ENCODE measurements at regions not wholly inside any gene's neighbourhood (a gene's known extent, or its start where the extent isn't known, plus 50 kb on each side); places are given as distances from the start of the nearest gene placed in this dataset.

DNA sequence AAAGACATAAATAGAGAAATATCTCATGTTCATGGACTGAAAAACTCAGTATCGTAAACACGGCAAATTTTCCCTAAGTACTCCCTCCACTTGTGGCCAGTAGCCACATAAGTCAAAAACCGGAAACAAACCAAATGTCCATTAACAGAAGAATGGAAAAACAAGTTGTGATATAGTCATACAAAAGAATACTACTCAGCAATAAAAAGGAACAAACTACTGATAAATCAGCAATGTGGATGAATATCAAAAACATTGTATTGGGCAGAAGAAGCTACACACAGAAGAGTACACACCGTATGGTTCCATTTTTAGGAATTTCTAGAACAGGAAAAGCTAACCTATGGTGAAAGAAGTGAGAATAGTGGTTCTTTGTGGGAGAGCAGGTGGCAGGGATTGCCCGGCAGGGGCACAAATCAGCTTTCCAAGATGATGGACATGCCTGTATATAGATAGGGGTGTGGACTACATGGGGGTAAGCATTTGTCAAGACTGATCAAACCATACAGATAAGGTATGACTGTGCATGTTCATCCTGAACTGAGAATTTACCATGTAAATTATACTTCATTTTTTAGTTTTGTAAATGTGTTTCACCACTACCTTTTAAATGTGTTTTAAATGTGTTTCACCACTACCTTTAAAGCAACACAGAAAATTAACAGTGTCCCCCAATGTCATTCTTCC lies 172.8 kb upstream of the CDH5 start (continued):
- TF ChIP-seq SAP30 (IDR thresholded peaks at IDR 0.05; ENCODE audit: insufficient read depth, insufficient replicate concordance, low read length) (no peak), CHD2 (IDR thresholded peaks at IDR 0.05; ENCODE audit: low read length) (no peak), TEAD4 (IDR thresholded peaks at IDR 0.05; ENCODE audit: low read depth, low read length) (no peak), EP300 (IDR thresholded peaks at IDR 0.05; ENCODE audit: borderline replicate concordance in 1 of 2, low read depth in 2 of 2, low read length in 2 of 2) (no peak)
- TF ChIP-seq, protein P1, sequence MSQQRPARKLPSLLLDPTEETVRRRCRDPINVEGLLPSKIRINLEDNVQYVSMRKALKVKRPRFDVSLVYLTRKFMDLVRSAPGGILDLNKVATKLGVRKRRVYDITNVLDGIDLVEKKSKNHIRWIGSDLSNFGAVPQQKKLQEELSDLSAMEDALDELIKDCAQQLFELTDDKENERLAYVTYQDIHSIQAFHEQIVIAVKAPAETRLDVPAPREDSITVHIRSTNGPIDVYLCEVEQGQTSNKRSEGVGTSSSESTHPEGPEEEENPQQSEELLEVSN (IDR thresholded peaks at IDR 0.05): no peak

All from H1 (cell line).